DND-41 (cell line): ENCODE measurements at regions not wholly inside any gene's neighbourhood (a gene's known extent, or its start where the extent isn't known, plus 50 kb on each side); places are given as distances from the start of the nearest gene placed in this dataset.

Experiments
- ATAC-seq: fragments of 200-7000 bp; cut with Tn5 transposase; 3 replicates; pipeline ENCODE4 v1.9.1; 2021; ENCODE audit warnings: low read depth; ENCODE audit not compliant: insufficient read depth
- DNase-seq: peaks from one replicate; pipeline ENCODE4 v3.0.0-alpha.2; 2020
- H2AFZ ChIP-seq: 2 replicates; pipeline ENCODE4 v1.6.0; 2012; ENCODE audit warnings: low read depth, low read length
- H3K27ac ChIP-seq: 2 replicates; pipeline ENCODE4 v1.5.1; 2012; ENCODE audit warnings: low read length, inconsistent platforms
- H3K27me3 ChIP-seq: fragments of 200-600 bp; sonication (generic); 2 replicates; pipeline ENCODE4 v1.6.0; 2012; ENCODE audit warnings: low read length, mild to moderate bottlenecking, inconsistent platforms; ENCODE audit not compliant: insufficient read depth, poor library complexity
- H3K36me3 ChIP-seq: 2 replicates; pipeline ENCODE4 v1.5.1; 2012; ENCODE audit warnings: low read length, inconsistent platforms; ENCODE audit not compliant: insufficient read depth
- H3K4me1 ChIP-seq: 2 replicates; pipeline ENCODE4 v1.5.1; 2012; ENCODE audit warnings: mild to moderate bottlenecking, low read length; ENCODE audit not compliant: insufficient read depth
- H3K4me2 ChIP-seq: 2 replicates; pipeline ENCODE4 v1.6.0; 2012; ENCODE audit warnings: mild to moderate bottlenecking, moderate library complexity, low read length, inconsistent platforms; ENCODE audit not compliant: insufficient read depth
- H3K4me3 ChIP-seq, 2 experiments: fragments of 200-600 bp in 1 of 2; shearing (Covaris generic) in 1 of 2; 2 replicates each; pipeline ENCODE4 v1.5.1; 2012 to 2016; ENCODE audit warnings: inconsistent platforms in 2 of 2, low read length in 2 of 2, mild to moderate bottlenecking in 2 of 2, low read depth in 1 of 2, moderate library complexity in 1 of 2
- H3K79me2 ChIP-seq: 2 replicates; pipeline ENCODE4 v1.6.0; 2012; ENCODE audit warnings: low read length, inconsistent platforms; ENCODE audit not compliant: insufficient read depth
- H3K9ac ChIP-seq: 2 replicates; pipeline ENCODE4 v1.6.0; 2012; ENCODE audit warnings: low read depth, mild to moderate bottlenecking, inconsistent platforms, low read length, moderate library complexity
- H3K9me3 ChIP-seq: 2 replicates; pipeline ENCODE4 v1.5.1; 2012; ENCODE audit warnings: low read length, moderate library complexity, mild to moderate bottlenecking, inconsistent platforms; ENCODE audit not compliant: insufficient read depth, severe bottlenecking
- H4K20me1 ChIP-seq: 2 replicates; pipeline ENCODE4 v1.6.0; 2012; ENCODE audit warnings: low read length; ENCODE audit not compliant: insufficient read depth
- EZH2 ChIP-seq: IDR thresholded peaks from 3 replicates; pipeline ENCODE4 v1.6.1; 2012; ENCODE audit warnings: borderline replicate concordance, low read depth, mild to moderate bottlenecking, moderate library complexity, low read length, inconsistent platforms; ENCODE audit not compliant: severe bottlenecking
- TF ChIP-seq, protein P1 (sequence below): IDR thresholded peaks from 2 replicates; pipeline ENCODE4 v1.5.1; 2012; ENCODE audit warnings: borderline replicate concordance, low read length, moderate library complexity, mild to moderate bottlenecking; ENCODE audit not compliant: poor library complexity, severe bottlenecking; ENCODE audit errors: extremely low read depth

DNA sequence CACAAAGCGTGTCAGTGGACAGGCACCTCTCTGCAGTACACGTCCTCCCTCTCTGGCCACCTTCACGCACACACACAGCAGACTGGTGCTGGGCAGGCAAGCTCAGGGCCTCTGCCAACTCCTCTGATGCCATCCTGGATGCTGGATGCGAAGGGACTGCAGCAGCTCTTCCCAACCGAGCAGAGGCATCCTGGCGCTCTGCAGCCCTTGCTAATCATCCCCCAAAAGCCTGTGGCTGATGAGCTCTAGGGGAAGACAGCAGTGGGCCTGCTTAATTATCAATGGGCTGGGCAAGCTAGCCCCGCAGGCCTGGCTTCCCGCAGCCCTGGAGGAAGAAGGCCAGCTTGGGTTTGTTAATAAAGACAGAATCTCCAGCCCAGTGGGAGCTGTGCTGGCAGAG is 71.3 kb upstream of the TEX51 start:
- H4K20me1 ChIP-seq = no peaks in the 10 kb centered on the region
- H3K27ac ChIP-seq = no peak overlapping the region
- H3K36me3 ChIP-seq = no peaks in the 10 kb centered on the region
- ATAC-seq (no peak), DNase-seq (no peak)
- no peaks in the 10 kb centered on the region for H3K79me2 ChIP-seq
- H3K4me1 ChIP-seq = no peaks in the 10 kb centered on the region
- no peak overlapping the region for H3K9ac ChIP-seq
- H3K4me3 ChIP-seq = no peak overlapping the region
- H2AFZ ChIP-seq = no peak overlapping the region
- no peak overlapping the region for H3K4me2 ChIP-seq
- peaks cover 6% of the 10 kb centered on the region for H3K27me3 ChIP-seq
- no peak for TF ChIP-seq EZH2
- TF ChIP-seq, protein P1, sequence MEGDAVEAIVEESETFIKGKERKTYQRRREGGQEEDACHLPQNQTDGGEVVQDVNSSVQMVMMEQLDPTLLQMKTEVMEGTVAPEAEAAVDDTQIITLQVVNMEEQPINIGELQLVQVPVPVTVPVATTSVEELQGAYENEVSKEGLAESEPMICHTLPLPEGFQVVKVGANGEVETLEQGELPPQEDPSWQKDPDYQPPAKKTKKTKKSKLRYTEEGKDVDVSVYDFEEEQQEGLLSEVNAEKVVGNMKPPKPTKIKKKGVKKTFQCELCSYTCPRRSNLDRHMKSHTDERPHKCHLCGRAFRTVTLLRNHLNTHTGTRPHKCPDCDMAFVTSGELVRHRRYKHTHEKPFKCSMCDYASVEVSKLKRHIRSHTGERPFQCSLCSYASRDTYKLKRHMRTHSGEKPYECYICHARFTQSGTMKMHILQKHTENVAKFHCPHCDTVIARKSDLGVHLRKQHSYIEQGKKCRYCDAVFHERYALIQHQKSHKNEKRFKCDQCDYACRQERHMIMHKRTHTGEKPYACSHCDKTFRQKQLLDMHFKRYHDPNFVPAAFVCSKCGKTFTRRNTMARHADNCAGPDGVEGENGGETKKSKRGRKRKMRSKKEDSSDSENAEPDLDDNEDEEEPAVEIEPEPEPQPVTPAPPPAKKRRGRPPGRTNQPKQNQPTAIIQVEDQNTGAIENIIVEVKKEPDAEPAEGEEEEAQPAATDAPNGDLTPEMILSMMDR = no peak
- H3K9me3 ChIP-seq = no peaks in the 10 kb centered on the region

DNA sequence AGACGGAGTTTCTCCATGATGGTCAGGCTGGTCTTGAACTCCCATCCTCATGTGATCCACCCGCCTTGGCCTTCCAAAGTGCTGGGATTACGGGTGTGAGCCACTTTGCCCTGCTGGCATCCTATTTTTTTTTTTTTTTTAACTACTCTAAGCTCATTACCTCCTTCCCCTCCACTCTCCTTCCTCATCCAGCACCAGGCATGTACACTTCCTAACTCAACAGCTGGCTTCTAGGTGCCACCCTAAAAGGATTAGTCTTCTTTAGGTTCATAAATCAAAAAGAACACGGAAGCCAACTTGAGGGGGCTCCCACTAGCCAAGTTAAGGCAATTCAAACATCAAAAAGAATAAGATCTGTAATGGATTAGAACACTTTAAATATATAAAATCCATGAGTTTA is 70.6 kb upstream of the TEX51 start:
- Histone ChIP-seq H3K36me3 (no peaks in the 10 kb centered on the region), H3K9me3 (no peaks in the 10 kb centered on the region), H2AFZ (no peak overlapping the region), H3K27me3 (peaks cover 1% of the 10 kb centered on the region), H3K27ac (no peak overlapping the region), H3K79me2 (no peaks in the 10 kb centered on the region), H3K4me2 (no peak overlapping the region), H3K9ac (no peak overlapping the region), H4K20me1 (no peaks in the 10 kb centered on the region), H3K4me3 (no peak overlapping the region), H3K4me1 (no peaks in the 10 kb centered on the region)
- ATAC-seq (no peak), DNase-seq (no peak)
- TF ChIP-seq, protein P1 = no peak
- TF ChIP-seq EZH2 = no peak

GRCh38 chr2:126828491-126828890 is 70.2 kb upstream of the TEX51 start:
- Histone ChIP-seq H3K27ac (no peak overlapping the region), H3K4me1 (no peaks in the 10 kb centered on the region), H3K9ac (no peak overlapping the region), H3K79me2 (no peaks in the 10 kb centered on the region), H3K4me3 (no peak overlapping the region), H3K27me3 (no peaks in the 10 kb centered on the region), H4K20me1 (no peaks in the 10 kb centered on the region), H3K9me3 (no peaks in the 10 kb centered on the region), H3K36me3 (no peaks in the 10 kb centered on the region), H2AFZ (no peak overlapping the region), H3K4me2 (no peak overlapping the region)
- no peak for ATAC-seq
- no peak for DNase-seq
- no peak for TF ChIP-seq EZH2

DNA sequence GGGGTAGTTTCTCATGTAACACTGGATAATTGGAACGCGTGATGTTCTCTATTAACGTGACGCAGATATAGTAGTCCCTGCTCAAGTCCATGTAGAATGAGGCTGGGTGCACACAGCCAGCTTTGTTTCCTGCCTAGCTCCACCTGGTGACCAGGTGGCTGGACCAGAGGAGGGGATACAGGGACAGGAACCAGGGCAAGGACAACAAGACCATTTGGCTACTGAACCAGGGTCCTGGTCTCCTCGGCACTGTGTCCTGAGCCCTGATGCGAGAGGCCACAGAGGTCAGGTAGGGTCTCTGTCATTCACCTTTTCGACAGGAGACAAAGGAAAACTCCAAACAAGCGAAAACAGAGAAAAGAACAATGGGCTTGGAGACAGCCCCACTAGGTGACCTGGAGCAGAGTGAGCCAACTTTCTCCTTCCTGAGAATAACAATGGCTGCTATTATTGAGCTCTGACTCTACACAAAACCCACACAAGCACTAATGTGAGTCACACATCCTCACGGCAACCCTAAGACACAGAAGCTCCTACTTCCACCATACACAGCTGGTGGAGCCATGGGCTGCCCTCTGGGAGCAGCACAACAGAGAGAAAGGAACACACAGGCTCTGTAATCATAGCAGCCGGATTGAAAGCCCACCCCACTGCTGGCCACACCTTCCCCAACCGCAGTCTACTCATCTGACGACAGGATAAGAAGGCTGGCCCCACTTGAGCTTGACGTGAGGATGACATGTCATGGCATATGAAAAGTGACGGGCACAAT is 67.3 kb upstream of the TEX51 start:
- no peaks in the 10 kb centered on the region for H3K79me2 ChIP-seq
- no peak for TF ChIP-seq EZH2
- TF ChIP-seq, protein P1 = no peak
- no peaks in the 10 kb centered on the region for H3K9me3 ChIP-seq
- H3K27ac ChIP-seq = no peak overlapping the region
- ATAC-seq = no peak
- no peak for DNase-seq
- H4K20me1 ChIP-seq = no peaks in the 10 kb centered on the region
- H3K36me3 ChIP-seq = no peaks in the 10 kb centered on the region
- H3K4me1 ChIP-seq = no peaks in the 10 kb centered on the region
- no peak overlapping the region for H3K4me3 ChIP-seq
- no peak overlapping the region for H2AFZ ChIP-seq
- H3K9ac ChIP-seq = no peak overlapping the region
- no peak overlapping the region for H3K4me2 ChIP-seq
- no peaks in the 10 kb centered on the region for H3K27me3 ChIP-seq
